ENCODE measurements at regions not wholly inside any gene's neighbourhood (a gene's known extent, or its start where the extent isn't known, plus 50 kb on each side); places are given as distances from the start of the nearest gene placed in this dataset.

- H3K4me1 ChIP-seq (ENCODE audit: insufficient read depth, low read length), result no peaks in the 10 kb centered on the region
- H2BK20ac ChIP-seq (ENCODE audit: low read depth, low read length, poor library complexity, severe bottlenecking), result no peak overlapping the region
- H3K27me3 ChIP-seq (ENCODE audit: insufficient read depth, low read length), result no peaks in the 10 kb centered on the region
- H4K20me1 ChIP-seq (ENCODE audit: control insufficient read depth, insufficient read depth, insufficient read length), result no peaks in the 10 kb centered on the region
- H3K79me2 ChIP-seq (ENCODE audit: insufficient read depth, low read length), result no peaks in the 10 kb centered on the region
- no peak overlapping the region for H4K91ac ChIP-seq (ENCODE audit: insufficient read length, low read depth, low read length)
- no peak overlapping the region for H3K23ac ChIP-seq (ENCODE audit: insufficient read length, low read depth, low read length)
- H4K5ac ChIP-seq (ENCODE audit: insufficient read length, low read depth, low read length), result no peak overlapping the region
- Mint-ChIP-seq H3K4me3 (no peak overlapping the region), H3K36me3 (ENCODE audit: insufficient read depth in 1 of 3, low read depth in 3 of 3) (no peaks in the 10 kb centered on the region), H3K4me1 (no peaks in the 10 kb centered on the region), H3K9me3 (no peaks in the 10 kb centered on the region), H3K27ac (no peak overlapping the region), H3K27me3 (ENCODE audit: low read depth) (no peaks in the 10 kb centered on the region)
- H2BK12ac ChIP-seq (ENCODE audit: insufficient read length, low read depth, low read length), result no peak overlapping the region
- no peak overlapping the region for H2BK120ac ChIP-seq (ENCODE audit: low read depth, low read length, poor library complexity, severe bottlenecking)
- no peak overlapping the region for H3T11ph ChIP-seq (ENCODE audit: low read length)
- no peak overlapping the region for H2BK5ac ChIP-seq (ENCODE audit: insufficient read length, low read length)
- H2AFZ ChIP-seq (ENCODE audit: low read length), result no peak overlapping the region
- WGBS (ENCODE audit: extremely low coverage, insufficient read length, low lambda C conversion rate), result no CpG with 5 or more reads among the region's 2 CpGs
- no peak overlapping the region for H3K9ac ChIP-seq (ENCODE audit: extremely low read depth, insufficient read length, low read length)
- H3K79me1 ChIP-seq (ENCODE audit: insufficient read depth, low read depth, low read length, poor library complexity, severe bottlenecking), result no peaks in the 10 kb centered on the region
- no peak overlapping the region for H3K18ac ChIP-seq (ENCODE audit: insufficient read length, low read depth, low read length)
- no peaks in the 10 kb centered on the region for H3K23me2 ChIP-seq (ENCODE audit: insufficient read length, low read depth, low read length, poor library complexity, severe bottlenecking)
- H3K56ac ChIP-seq (ENCODE audit: insufficient read length, low read depth, low read length), result no peak overlapping the region
- no peak overlapping the region for H3K4me2 ChIP-seq (ENCODE audit: insufficient read depth, insufficient read length, low read length)
- H3K14ac ChIP-seq (ENCODE audit: insufficient read depth, low read length), result no peak overlapping the region
- no peak overlapping the region for H2BK15ac ChIP-seq (ENCODE audit: low read depth, low read length)
- H3K9me3 ChIP-seq (ENCODE audit: control insufficient read depth, low read depth, low read length), result no peaks in the 10 kb centered on the region
- H2AK5ac ChIP-seq (ENCODE audit: insufficient read length, low read length), result no peak overlapping the region
- no peak overlapping the region for H3K4ac ChIP-seq (ENCODE audit: low read depth, low read length)
- TF ChIP-seq, protein P1, sequence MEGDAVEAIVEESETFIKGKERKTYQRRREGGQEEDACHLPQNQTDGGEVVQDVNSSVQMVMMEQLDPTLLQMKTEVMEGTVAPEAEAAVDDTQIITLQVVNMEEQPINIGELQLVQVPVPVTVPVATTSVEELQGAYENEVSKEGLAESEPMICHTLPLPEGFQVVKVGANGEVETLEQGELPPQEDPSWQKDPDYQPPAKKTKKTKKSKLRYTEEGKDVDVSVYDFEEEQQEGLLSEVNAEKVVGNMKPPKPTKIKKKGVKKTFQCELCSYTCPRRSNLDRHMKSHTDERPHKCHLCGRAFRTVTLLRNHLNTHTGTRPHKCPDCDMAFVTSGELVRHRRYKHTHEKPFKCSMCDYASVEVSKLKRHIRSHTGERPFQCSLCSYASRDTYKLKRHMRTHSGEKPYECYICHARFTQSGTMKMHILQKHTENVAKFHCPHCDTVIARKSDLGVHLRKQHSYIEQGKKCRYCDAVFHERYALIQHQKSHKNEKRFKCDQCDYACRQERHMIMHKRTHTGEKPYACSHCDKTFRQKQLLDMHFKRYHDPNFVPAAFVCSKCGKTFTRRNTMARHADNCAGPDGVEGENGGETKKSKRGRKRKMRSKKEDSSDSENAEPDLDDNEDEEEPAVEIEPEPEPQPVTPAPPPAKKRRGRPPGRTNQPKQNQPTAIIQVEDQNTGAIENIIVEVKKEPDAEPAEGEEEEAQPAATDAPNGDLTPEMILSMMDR (conservative IDR thresholded peaks at IDR 0.05), result no peak
- no peak overlapping the region for H4K8ac ChIP-seq (replicated peaks; ENCODE audit: insufficient read length, low read depth, low read length)
- no peak overlapping the region for H3K27ac ChIP-seq (ENCODE audit: insufficient read length, low read depth, low read length)
- DNase-seq, result no peak
Measured at GRCh38 chr4:116752027-116752426, 333.3 kb downstream of the TRAM1L1 start.
